HG03342 (cell line): ENCODE measurements at regions not wholly inside any gene's neighbourhood (a gene's known extent, or its start where the extent isn't known, plus 50 kb on each side); places are given as distances from the start of the nearest gene placed in this dataset.
A peak's percentile ranks its signal among the peaks of the same experiment; 100 is the strongest.

ENCODE experiments used
- ATAC-seq: cut with Tn5 transposase; IDR thresholded peaks from one replicate; pipeline ENCODE4 v1.9.1; 2021; ENCODE audit warnings: mild to moderate bottlenecking, moderate library complexity; ENCODE audit not compliant: unreplicated experiment

DNA sequence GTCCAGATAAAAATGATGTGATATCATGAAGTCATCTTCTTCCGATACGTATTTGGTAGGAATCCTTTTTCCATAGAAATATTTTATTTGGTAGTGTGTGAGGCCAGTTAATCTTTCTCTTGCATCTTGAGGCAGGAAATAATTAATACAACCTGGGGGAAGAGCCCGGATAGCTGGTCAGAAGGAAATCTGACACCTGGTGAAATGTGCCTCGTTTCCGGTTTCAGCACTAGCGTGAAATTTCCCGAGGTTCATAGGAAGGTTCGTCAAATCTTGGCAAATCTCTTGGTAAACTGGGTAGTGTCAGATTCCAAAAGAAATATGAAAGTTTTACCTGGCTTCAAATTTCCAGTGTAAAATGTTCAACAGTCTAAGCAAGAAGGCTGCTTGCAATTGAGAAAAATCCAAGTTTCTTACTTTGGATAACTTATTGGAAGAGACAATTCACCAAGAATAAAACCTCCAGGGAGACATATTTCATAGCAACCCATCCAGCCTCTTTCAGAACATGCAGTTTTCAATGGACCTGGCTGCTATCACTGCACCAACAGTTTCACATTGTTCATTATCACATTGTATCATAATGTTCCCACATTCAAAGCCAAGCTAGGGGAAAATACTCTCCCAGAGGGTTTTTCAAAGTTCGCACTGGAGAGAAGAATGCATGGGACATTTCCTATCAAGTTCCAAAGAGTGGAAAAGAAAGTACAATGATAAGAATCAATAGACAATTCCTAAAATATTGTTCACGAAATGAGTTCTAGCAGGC, 454.5 kb upstream of the CITED2 start:
- ATAC-seq, result no peak

DNA sequence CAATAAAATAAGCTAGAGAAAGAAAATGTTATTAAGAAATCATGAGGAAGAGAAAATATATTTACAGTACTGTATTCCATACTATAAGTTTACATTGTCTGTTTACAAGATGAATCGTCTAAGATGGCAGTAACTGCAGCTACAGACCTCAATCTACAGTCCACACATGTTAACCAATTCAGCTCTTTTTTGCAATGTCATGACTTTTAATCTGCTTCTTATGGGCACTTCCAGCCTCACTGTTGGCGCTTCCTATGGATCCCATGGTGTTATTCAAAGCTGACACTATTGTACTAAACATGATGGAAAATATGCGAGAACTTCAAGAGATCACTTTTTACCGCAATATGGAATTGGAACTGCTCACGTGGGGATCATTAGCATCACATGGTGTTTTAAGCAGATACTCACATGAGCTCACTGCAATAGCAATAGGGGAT, 451.5 kb upstream of the CITED2 start:
- no peak for ATAC-seq

DNA sequence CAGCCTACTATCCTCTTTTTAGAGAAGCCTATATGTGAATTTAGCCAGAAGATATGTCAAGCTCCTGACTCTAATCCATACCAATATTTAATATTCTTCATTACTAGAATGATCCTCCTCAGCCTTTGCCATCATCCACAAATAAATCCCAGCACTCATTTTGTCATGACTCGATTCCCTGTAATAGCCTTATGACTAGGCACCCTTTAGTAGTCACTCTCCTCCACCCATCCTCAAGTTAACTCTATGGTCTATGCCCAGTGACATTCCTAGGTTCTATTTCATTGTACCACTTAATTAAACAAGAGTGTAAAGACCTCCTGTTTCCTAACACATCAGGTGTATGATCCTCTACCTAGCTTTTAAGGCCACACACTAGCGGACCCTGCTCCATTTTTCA, 450.4 kb upstream of the CITED2 start:
- ATAC-seq, result no peak

DNA sequence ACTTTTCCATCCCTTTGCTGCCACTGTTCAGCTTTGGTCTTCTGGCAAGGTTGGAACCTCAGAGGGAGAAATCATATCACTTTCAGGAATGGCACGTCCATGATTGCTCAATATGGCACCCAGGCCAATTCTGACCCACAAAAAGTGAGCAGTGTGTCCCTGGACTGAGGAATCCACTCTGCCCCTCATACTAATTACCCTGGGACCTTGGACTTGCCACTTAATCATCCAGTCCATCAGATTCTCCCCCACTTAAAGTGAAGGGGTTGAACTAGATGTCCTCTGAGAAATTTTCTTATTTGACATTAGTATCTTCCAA, 449.3 kb upstream of the CITED2 start:
- no peak for ATAC-seq

DNA sequence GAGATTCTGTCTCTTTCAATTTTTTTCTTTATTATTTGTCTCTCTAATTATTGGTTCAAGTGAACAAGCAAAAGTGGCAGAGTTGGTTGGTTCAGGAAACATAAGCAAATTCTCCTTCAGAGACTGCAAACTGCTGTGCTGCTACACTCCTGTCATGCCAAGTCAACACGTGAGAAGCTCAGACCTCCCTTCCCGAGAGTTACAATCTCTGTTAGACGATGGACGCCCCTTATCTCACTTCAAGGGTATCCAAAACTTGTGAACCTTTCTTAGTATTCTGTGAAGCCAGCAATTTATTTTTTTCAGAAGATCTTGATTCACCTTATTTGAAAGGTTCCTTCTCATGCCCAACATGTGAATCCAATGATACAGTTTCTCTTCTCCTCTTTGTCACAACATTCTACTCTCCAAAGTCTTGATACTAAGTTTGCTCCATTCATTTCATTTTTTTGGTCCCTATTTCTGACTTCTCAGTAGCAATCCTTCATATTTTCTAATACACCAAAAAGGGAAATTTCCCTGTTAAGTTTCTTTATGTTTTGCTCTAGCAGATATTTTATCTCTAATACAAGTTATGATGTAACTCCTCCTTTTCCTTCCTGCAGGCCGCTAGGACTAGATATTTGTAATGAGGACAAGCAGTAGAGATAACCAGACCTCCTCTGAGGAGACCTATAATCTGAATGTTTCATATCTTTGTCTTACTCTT, 448.8 kb upstream of the CITED2 start:
- ATAC-seq, result no peak

DNA sequence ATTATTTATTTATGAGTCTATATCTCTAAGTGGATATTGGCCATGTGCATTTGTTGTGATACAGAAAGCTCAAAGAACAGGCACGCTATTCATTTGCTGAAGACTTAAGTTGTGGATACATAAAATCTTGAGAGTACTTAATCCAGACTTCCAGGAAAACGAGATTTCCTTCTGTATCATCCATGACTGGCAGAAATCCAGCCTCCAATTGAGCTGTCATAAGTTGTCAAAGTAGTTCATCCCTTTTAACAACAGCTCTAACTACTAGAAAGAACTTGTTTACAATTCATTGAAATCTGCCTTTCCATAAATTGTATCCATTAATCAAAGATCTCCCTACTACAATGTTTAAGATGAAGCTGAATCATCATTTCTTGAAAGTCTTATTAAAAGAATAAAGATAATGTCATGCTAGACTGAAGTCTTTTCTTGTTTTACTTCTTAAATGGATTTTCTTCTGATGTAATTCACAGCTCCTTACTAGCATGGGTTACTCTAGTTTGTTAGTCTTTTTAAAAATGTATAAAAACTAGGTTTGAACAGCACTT, 447.3 kb upstream of the CITED2 start:
- no peak for ATAC-seq

DNA sequence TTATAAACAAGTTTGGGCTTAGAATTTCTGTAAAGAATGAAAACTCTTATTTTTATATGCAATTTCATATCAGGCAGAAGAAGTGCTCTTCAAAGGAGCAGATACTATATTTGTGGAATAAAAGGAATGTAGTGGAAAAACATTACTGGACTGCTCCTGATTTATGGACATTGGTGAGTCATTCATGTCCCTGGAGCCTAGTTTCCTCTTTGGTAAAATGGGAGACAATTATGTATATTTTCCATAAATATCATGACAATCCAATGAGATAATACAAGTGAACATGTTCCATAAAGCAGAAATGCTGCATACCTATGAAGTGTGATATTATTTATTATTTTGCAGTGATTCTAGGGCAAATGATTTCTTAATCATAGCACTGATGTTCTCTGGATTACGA, 445.8 kb upstream of the CITED2 start:
- ATAC-seq, result no peak

DNA sequence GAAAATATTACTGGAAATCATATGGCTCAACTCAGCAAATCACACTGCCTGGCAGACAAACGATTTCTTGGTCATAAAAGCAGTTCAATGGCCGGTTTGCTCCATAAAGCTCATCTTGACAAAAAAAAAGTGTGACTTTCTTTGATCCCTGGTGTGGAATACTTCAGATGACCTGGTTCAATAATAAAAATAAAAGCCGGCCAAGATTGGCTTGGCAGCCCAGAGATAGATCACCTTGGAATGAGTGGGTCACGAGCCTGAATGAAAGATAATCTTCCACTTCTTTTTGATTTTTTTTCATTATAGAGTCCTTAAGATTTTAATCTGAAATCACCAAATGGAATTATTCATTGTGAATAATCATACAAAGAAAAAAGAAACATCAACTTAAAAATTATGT, 445.3 kb upstream of the CITED2 start:
- ATAC-seq, result no peak

DNA sequence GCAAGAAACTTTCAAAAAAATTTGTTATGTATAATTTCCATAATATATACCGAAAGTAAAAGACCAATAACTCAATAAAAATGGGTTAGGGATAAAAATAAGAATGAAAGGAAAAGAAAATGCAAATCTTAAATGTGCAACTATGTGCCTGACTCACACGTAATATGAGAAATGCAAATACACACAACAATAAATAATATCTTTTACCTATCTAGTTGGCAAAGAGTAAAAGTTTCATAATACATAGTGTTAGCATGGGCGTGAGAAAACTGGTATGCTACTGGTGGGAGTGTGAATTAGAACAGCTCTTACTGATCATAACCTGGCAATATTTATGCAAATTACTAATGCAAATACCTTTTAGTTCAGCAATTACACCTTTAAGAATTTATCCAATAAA, 438.5 kb upstream of the CITED2 start:
- no peak for ATAC-seq

DNA sequence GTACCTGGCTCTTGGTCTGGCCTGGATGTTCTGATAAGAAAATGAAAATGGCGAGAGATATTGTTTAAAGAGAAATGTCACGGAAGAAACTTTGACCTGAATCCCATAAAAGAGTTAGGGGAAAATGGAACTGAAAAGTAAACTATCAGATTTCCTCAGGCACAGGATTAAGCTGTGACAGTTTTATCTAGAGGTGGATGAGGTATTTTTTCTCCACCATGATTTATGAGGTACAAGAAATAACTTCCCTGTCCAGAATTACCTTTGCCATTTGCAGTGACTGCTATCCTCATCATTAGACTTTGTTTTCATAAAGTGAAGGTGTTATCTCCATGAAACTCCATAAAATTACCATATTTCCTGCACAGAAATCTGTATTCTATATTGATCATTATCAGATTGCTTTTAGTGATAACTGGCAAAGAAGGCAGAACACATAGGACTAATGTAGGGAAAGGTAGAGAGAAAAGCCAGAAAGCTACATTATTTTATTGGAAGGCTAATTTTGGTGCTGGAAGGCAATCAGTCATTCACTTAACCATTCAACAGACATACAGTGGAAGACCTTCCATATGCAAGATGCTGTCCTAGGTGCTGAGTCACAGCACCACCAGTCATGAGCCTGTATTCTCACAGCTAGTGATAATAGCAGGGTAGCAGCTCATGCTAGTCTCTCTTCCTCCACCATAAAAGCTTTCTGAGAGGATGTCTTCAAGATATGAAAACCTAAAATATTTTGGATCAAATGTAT, 427.3 kb upstream of the CITED2 start:
- ATAC-seq, result no peak

DNA sequence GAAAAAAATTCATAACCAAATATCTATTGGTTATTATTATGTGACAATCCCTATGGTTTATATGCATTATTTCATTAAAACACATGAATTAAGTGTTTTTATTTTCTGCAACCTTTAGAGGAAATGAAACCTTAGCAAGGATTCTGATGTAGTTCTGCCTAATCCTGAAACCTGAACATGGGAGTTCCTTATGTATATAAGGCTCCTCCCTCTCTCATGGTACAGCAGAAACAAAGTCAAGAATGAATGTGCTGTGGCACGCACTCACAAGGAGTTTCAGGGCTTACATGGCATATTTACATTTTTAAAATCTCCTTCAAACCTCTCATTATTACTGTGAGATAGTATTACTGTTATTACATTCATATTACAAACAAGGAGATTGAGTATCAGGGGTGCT, 426.4 kb upstream of the CITED2 start:
- ATAC-seq, result peak; percentile 73

DNA sequence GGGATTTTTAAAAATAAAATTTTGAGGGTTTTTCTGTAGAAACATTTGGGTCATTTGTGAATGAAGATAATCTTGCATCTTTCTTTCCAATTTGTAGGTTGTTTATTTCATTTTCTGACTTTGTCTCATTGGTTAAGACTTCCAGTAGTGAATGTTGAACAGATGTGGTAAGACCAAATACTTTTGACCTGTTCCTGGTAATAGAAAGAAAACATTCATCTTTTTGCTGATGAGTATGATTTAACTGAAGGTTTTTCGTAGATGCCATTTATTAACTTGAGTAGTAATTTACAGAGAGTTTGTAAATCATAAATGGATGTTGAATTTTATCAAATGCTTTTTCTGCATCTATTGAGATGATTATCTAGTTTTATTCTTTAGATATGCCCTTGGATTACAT, 416.1 kb upstream of the CITED2 start:
- ATAC-seq, result no peak

DNA sequence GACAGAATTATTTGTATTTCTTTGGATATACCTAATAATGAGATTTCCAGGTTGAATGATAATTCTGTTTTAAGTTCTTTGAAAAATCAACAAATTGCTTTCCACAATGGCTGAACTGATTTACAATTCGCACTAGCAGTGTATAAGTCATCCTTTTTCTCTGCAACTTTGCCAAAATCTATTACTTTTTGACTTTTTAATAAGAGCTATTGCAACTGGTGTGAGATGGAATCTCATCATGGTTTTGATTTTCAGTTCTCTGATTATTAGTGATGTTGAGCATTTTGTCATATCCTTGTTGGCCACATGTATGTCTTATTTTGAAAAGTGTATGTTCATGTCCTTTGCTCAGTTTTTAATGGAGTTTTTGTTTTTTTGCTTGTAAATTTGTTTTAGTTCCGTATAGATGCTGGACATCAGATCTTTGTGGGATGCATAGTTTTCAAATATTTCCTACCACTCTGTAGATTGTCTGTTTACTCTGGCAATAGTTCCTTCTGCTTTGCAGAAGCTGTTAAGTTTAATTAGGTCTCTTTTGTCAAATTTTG, 409.8 kb upstream of the CITED2 start:
- no peak for ATAC-seq

DNA sequence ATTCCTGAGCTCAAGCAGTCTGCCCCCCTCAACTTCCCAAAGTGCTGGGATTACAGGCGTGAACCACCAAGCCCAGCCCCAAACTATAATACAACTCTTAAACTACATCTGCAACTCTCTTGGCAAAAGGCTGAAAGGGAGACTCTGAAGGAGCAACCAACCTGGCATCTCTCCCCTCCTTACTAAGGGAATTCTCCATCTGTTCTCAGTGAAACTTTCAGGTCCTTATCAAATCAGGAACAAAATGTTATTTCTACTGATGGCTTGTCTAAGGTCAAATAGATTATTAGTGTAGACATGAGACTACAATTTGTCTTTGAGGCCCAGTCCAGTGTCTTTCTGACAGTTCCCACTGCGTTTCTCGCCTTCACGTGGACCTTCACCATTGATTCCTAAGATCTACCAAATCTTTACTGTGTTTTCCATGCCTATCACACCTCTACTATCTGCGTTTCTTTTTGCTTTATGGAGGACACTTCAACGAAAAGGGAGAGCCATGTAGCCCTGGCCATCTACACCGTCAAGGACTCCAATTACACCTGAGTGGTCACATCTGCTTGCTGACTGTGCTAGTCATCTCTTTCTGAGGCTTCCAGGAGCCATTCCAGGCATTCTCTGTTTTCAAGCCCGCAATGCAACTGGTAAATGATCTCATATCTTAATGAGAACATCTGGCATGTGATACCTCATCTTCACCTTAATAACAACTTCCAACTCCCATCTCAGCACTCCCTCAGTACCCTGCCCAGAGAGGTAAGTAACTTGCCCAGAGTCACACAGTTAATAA, 405.7 kb upstream of the CITED2 start:
- ATAC-seq, result no peak

DNA sequence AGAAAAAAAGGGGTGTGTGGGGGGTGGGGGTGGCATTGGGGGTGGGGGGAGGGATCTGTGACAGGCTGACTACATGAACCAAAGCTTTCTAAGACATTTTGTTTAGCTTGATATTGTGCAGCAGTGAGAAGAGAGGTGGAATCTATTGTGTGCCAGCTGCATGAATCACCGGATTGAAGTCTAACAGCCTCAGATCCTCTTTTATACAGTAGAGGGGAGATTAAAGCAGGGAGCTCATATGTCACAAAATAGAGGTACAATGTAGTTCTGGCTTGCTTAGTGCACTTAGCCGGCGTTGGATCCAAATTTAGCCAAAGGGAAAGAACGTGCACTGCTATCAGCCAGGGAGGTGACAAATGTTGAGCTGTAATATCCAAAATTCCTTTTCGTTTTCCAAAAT, 404.2 kb upstream of the CITED2 start:
- ATAC-seq, result no peak

DNA sequence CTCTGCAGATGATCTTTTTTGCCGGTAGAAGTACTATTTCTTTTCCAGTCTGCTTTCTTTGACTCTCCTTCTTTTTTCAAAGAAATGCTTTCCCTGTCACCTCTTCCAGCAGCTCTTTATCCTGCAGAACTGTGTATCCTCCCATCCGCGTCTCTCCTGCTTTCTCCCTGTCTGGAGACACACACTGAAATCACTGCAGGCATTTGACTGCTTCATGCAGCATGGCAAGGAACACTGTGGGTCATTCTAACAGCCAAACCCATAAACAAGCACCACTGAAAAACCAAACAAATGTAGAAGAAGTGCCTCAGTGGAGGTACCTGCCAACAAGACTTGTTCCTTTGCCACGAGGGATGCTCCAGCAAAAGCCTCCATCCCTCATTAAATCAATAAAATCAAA, 403.7 kb upstream of the CITED2 start:
- no peak for ATAC-seq

DNA sequence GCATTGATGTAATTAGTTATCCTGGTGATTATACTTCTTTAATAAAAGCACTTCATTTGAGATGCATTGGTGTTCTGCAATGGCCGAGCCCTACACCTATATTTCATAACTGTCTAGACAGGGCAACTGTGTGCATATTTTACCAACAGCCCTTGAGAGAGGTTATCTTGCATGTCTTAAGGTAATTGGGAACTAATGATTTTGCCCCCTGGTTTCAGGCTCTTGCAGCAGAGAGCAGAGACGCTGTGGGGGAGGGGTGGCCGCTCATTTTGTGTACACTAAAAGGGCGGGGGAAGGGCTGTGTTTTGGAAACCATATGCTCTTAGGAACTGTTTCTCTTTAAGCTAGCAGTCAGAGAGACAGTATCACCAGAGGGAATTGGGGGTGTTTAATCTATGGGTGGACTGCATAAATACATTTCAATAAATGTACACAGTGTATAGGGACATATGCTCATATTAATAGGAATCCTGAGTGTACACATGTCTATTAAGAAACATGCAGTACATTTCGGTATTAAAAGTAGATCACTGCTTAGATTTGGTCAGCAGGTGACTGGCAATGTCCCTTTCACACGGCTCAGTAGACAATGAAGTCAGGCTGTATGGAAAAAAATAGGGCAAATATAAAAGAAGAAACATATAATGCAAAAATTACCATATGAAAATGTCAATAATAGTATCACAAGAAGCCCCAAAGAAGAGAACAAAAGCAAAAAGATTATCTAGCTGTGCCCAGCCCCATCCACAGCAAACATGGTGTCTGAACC, 402.9 kb upstream of the CITED2 start:
- ATAC-seq, result no peak

DNA sequence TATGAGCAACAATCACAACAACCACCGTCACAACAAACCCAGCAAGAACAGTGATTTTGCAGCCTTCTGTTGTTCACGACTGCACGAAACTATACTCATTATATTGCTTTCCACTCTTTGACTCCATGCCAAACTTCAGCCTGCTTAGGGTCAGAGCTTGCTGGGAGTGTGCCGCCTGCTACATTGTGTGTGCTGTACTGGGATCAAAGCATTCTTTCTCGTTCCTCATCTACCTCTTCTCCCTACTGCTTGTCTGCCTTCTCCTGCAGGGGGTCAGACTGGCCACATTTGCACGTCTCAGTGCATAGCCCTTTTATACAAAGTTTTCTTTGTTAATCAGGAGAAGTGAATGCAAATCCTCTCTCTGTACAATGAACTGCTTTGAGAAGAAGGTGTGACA, 401.6 kb upstream of the CITED2 start:
- ATAC-seq, result no peak

DNA sequence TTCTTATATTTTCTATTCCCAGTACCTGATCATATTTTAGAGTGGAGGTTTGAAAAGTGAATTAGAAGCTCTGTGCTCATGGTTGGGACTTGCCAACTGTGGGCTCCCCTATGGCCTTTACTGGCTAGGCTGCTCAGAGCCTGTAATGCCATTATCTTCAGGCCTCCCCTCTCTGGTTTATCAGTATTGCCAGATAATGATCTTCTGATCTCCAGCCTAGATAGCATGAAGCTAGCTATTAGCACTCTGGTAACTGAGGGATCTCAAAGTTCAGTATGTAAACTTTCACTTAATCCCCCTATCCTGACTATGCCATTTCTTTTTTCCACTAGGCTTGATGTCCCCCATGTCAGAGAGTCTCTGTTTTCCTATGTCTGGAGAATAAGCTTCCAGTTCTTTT, 393.7 kb upstream of the CITED2 start:
- ATAC-seq, result no peak

DNA sequence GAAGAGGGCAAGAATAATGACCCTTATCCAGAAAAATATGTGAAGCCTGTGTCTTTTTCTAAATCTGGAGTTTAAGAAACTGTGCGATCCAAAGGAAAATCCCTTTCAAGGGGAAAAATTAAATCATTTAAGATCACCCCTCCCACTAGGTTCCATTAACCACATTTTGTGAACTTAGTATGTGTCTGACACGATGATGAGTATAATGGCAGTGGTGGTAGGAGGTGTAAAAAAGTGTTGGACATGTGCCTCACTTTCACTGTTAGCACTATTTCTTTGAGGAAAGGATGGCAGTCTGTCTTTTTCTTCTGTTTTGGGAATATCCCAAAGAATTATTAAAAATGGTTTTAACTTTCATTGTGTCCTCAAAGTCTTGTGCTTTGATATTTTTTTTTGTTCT, 392.3 kb upstream of the CITED2 start:
- ATAC-seq, result no peak
